NCI-H446 treated with DMSO at 0.1 percent for 48 hours (cell line): ENCODE measurements at regions not wholly inside any gene's neighbourhood (a gene's known extent, or its start where the extent isn't known, plus 50 kb on each side); places are given as distances from the start of the nearest gene placed in this dataset.
"Not testable (repeated sequence)": the region's sequence is repeated elsewhere in the genome, so short reads cannot be mapped to it uniquely, and the experiment has no call there.

Experiments used
- DNase-seq: peaks from one replicate; lab custom pipeline; 2025; lab: John Stamatoyannopoulos, UW

GRCh38 chr5:67809589-67809988 lies 406.0 kb upstream of the PIK3R1 start:
- DNase-seq, result no peak

- no peak for DNase-seq
Observed at GRCh38 chr5:67808340-67808739, 407.2 kb upstream of the PIK3R1 start.

DNA sequence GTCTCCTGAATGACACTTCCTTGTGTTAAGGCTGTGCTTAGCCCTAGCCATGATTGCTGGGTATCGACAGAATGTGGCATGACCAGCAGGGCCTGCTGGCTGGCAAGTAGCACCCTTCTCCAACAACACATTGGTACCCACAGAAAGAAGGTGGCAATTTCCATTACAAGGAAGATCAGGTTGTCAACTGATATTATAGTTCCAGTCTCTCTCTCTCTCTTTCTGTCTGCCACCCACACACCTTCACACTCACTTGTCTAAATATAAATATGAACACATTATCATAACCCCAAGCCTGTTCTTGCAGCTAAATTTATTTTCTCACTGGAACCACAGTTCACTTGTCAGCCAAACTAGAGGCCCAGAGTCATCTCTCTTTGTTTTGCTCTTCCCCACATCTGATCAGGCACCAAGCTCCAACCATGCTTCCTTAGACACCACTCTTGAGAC lies 408.1 kb upstream of the PIK3R1 start:
- DNase-seq, result no peak

DNA sequence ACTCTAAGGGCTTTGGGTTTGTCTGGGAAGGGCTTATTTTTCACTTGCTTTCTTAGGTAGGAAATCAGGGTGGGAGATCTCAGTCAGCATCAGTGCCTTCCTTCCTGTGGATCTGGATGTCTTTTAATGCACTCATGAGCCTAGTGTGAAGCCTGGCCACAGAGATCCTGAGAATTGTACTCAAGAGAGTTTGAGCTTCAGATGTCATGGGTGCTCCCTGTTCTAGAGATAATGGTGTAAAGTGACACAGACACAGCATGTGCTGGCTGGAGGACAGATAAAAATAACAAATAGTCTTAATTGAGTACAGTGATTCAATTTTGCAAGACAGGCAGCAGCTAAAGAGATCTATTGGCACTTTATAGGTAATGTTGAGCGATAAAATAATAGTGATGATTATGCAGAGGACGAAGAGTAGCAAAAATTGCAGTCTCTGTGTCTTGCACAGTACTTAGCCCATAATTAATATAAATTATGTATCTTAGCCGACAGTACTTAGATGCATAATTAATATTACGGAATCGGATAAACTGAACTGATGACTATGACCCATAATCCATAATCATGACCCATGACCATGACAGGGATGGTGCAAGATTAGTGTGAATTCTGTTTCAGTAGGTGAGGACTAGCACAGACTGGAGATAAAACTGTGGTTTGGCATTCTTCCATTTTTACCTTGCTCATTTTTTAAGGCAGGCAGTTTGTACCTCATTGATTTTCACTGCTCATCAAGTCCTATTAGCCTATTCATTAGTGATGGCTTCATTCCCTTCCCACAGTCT lies 408.7 kb upstream of the PIK3R1 start:
- DNase-seq, result no peak

DNA sequence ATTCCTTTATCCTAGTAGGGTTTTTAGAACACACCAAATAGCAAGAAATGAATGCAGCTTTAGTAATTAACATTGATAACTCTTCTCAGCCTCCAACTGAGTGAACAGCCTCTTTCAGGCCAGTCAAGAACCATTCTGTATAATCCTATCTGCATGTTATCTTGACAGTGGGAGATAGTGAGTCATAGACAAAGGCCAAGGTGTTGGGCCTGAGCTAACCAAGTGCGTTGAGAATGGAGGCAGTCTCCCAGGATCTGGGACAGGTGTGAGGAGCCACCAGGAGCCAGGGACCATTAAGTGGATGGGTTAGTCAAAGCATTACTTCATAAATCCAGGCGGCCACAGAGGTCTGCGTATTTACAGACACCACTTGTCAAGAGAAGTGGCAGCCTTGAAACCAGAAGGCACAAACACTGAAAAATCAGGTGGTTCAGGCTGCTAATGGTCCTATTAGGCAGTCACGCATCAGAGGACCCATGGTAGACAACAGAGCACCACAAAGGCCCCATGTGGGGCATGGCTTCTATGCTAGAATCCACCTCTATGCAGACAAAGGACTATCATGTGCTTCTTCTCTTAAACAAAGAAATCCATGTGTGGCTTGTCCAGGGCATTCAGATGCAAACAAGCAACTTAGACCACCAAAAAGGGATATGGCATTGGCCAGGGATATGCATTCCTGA lies 409.7 kb upstream of the PIK3R1 start:
- DNase-seq, result no peak

DNA sequence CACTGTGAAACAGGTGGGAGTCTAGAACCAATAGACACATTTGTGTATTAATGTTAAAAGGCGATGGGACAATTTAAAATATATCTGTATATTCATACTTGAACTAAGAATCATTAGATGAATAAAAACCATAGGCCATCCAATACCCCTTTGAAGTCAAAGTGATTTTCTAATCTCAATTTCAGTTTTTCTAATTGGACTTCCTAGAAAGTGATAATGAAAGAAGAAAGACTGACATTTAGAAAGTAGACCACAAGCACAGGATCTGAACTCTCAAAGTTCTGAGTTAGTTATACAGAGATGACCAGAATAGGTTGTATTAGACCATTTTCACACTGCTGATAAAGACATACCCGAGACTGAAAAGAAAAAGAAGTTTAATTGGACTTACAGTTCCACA lies 412.8 kb upstream of the PIK3R1 start:
- DNase-seq, result no peak

DNA sequence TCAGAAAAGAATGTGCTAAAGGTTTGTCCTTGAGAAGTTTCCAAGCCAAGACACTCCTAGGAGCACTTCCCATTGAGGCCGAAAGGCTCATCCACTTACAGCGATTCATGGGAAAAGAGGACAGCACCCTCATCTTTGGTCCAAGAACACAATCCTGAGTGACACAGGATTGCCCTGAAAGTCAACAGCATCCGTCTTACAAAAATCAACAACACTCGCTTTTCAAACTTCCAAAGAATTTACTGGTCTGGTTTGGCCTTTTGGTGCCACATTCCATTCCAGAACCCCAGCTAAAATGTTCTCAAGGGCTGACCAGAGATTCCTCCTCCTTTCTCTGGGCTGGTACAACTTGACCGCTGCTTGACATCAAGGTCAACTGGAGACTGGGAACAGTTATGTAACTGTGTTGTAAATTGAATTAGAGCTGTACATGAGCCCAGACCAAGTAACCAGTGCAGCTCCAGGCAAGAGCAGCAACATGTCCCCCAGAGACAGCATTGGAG lies 415.8 kb upstream of the PIK3R1 start:
- DNase-seq, result no peak

DNA sequence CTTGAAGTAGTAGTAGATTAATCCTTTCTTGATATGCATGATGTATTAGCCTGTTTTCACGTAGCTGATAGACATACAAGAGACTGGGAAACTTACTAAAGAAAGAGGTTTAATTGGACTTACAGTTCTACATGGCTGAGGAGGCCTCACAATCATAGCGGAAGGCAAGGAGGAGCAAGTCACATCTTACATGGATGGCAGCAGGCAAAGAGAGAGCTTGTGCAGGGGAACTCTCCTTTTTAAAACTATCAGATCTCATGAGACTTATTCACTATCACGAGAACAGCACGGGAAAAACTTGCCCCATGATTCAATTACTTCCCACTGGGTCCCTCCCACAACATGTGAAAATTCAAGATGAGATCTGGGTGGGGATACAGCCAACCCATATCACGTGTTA lies 417.1 kb upstream of the PIK3R1 start:
- DNase-seq, result not testable (repeated sequence)

DNA sequence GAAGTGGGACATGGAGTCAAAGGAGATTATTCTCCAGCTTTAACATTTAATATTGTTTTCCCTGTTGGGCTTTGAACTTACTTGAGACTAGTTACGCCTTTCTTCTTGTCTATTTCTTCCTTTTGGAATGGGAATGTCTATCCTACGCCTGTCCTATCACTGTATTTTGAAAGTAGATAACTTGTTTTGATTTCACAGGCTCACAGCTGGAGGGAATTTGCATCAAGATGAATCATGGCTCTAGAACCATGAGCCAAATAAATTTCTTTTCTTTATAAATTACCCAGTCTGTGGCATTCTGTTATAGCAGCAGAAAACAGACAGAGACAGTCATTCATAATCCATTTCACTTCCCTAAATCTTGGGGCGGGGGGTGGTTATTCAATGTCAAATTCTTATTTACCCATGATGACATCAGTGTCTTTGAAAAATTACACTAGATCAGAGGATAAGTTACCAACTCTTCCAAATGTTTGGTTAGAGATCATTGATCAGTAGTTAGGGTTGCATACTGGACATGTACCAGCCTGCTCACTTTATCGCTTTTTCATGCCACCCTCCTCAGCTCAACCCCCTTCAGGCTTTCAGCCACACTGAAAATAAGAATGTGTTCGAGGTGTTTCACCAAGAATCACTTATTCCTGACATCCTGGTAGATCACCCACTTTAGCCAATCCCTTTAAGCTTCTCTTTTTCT lies 419.6 kb upstream of the PIK3R1 start:
- DNase-seq, result no peak

GRCh38 chr5:67793966-67794365 lies 421.6 kb upstream of the PIK3R1 start:
- no peak for DNase-seq

- no peak for DNase-seq
Observed at GRCh38 chr5:67793418-67793817, 422.1 kb upstream of the PIK3R1 start.

GRCh38 chr5:67792891-67793290 lies 422.7 kb upstream of the PIK3R1 start:
- no peak for DNase-seq

DNA sequence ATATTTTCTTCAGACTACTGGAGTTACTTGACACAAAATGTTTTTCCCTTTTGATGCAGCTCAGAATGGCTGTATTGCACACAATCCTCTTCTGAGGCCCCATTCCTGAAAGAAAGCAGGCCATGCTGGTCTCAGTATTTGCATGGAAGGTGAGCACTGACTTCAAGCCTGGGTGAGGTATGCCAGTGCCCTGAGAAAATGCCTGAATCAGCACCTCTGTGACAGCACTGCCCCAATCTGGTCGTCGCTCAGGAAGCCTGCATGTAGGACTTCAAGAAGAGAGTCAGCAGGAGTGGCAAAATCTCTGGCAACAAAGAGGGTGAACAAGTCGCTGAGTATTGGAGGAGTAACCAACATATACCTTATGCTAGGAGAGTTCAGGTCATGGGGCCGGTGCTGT lies 425.2 kb upstream of the PIK3R1 start:
- no peak for DNase-seq

- not testable (repeated sequence) for DNase-seq
Observed at GRCh38 chr5:67779893-67780623, 435.5 kb upstream of the PIK3R1 start.

DNA sequence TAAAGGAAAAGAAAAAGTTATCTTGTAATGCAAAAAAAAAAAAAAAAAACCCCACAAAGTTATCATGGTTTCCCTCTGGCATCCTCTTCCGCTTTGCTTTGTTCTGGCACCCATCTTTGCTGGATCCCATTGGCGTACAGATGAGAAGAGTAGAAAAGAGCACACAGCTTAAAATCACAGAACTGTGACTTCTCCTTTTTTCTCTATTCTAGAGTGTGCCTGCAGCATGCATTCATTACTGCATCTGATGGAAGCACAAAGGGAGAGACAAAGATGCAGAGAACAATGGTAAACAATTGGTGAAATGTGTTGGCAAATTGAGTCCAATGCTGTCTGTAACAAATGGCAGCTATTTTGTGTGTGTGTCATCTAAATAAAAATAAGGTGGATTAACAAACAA lies 440.8 kb upstream of the PIK3R1 start:
- no peak for DNase-seq

DNA sequence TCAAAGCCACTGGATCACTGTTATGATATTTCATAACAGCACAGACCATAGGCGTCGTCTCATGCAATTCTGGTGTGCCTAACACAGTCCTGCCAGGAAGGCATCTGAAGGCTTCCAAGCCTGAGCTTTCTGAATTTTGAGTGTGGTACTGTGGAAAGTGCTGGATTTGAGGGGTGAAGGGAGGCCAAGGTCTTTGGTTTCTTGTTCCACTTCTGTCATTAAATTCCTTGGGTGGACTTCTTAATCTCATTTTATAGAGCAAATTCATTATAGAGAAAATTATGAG lies 441.3 kb upstream of the PIK3R1 start:
- DNase-seq, result no peak

- no peak for DNase-seq
Observed at GRCh38 chr5:67773411-67774266, 441.9 kb upstream of the PIK3R1 start.

GRCh38 chr5:67771791-67772190 lies 443.8 kb upstream of the PIK3R1 start:
- DNase-seq, result no peak

DNA sequence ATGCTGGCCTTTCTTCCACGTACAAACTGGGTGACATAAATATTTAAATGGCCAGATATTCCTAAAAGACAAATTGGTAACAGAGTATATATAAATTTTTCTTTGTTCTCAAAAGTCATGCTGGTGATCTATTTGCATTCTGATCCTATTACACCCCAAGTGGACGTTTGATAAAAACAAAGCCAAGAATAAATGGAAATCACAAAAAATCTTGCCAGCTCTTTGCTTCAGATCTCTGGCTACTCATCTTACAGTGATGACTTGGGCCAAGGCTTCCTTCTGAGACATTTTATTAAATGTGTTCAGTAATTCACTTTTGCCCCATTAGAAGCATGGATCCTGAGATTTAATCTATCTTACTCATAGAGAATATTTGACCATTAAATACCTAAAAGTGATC lies 444.3 kb upstream of the PIK3R1 start:
- no peak for DNase-seq

- DNase-seq, result no peak
Observed at GRCh38 chr5:67770431-67771025, 445.0 kb upstream of the PIK3R1 start.

GRCh38 chr5:67765697-67766096 lies 449.9 kb upstream of the PIK3R1 start:
- no peak for DNase-seq
